GM19025 (cell line): ENCODE measurements at regions not wholly inside any gene's neighbourhood (a gene's known extent, or its start where the extent isn't known, plus 50 kb on each side); places are given as distances from the start of the nearest gene placed in this dataset.
"Not testable (repeated sequence)": the region's sequence is repeated elsewhere in the genome, so short reads cannot be mapped to it uniquely, and the experiment has no call there.

Source experiments
- ATAC-seq: cut with Tn5 transposase; IDR thresholded peaks from one replicate; pipeline ENCODE4 v1.9.1; 2021; ENCODE audit warnings: mild to moderate bottlenecking, low read depth, moderate library complexity; ENCODE audit not compliant: unreplicated experiment

DNA sequence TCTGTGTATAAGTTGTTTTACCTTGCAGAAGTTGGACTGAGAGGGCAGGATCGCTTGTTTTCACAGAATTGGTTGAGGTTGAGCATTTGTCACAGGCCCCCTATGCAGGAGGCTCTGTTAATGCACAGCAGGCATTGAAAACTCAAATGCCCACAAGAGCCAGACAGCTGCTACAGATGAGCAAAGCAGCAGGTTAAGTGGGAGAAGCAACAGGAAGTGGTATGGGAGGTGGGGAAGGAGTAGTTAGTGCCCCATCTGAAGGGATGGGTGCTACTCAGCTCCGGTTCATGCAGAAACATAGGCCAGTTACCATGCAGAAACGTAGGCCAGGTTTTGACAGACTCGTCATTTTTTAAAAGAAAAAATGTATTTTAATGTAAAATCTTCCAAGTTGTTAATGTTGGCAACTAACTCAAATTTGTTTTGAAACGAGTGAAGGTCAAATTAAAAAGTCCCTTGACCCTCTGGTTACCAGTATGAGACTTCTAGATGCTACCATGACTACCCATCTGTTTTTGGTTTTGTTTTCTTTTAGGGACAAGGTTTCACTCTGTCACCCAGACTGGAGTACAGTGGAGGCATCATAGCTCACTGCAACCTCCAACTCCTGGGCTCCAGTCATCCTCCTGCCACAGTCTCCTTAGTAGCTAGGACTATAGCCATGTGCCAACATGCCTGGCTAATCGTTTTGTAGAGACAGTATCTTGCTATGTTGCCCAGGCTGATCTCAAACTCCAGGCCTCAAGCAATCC is 84.7 kb upstream of the FRMD6 start:
- peak; percentile 72 for ATAC-seq

DNA sequence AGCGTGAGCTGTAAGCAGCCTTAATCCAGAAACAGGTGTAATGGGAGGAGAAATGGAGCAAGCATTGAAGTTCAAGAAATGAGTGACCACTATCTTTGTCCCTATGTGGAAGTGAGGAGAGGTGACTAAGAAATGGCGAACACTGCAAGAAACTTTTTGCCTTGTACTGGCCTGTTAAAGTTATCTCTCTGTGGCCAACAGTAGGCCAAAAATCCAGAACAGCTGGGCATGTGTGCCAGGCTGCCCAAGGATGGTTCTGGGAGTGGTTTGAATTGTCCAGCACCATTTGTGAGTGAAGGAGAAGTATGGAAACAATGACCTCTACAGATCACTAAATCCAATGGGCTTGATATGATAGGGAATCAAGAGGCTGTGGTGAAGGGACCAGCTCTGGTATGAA is 83.3 kb upstream of the FRMD6 start:
- ATAC-seq, result no peak

DNA sequence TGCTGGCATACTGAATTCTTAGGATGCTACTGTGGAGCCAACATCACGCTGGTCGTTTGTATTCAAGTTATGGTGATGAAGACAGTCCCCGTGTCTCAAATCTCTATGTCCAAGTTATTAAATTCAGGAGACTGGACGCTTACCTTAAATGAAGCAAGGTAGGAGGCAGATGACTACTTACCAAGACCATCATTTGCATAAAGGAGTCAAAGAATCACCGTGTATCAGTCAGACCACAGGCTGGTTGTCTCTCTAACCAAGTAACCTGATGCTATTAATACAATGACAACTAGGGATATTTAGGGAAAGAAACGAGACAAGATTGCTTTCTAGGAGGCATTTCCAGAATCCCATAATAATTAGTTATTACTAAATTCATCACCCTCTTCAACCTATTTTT is 78.1 kb upstream of the FRMD6 start:
- no peak for ATAC-seq

DNA sequence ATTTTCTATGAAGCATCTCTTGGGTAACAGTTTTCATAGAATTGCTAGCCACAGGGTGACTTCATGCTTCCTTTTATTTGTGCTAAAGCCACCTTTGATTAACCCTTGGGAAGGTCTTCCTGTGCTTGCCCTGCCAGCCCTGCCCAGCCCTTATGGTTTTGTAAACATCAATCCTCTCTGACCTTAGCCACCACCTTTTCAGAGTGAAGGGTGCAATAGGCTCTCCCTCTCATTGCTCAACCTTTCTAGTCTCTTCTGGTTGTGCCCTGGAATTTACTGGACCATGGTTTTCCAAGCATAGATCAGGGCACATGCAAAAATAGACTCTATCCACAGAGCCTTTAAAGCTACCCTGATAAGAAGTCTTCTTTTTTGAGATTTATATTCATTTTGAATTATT is 77.7 kb upstream of the FRMD6 start:
- no peak for ATAC-seq

DNA sequence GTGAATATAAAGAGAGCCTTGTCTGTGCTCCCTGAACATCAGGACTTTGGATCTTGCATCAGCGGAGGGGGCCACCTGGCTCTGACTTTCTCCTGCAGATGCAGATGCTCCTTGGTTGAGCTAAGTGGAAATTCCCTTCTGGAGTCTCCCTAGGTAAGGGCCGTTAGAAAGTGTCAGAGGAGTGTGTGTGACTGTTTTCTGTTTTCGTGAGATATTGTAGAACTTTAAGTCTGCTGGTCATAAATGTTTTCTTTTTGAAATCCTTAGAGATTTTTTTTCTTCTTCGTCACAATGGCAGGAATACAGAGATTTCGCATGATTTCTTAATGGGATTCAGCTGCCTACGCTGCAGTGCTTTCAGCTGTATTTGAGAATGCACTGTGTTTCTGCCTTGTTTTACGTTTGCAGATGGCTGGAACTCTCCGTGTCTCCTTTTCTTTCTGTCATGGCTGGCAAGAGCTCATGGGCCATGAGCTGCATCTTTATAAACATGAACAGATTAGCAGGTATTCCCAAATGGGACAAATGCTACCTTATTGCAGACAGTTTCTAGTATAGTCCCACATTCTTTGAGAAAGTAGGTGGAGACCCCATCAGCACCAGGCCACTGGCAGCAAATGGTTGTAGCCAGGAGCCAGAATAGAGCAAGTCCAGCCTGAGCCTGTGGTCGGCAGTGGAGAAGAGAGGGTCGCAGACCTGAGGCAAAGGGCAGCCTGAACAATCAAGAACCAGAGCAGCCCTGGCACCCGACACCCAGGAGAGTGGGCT is 76.2 kb upstream of the FRMD6 start:
- no peak for ATAC-seq

DNA sequence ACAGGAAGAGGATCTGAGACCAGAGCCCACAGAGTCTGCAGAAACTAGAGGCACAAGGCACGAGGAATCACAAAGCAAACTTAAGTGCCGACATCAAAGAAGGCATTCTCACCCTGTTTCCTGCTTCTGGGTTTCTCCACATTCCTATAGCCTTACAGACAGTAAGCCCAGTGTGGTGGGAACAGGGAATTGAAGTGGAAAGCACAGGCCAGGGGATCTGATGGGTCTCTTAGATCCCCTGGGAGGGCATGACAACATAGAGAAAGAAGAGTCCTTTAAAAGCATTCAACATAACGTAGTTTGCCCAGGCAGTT is 75.6 kb upstream of the FRMD6 start:
- ATAC-seq, result no peak

DNA sequence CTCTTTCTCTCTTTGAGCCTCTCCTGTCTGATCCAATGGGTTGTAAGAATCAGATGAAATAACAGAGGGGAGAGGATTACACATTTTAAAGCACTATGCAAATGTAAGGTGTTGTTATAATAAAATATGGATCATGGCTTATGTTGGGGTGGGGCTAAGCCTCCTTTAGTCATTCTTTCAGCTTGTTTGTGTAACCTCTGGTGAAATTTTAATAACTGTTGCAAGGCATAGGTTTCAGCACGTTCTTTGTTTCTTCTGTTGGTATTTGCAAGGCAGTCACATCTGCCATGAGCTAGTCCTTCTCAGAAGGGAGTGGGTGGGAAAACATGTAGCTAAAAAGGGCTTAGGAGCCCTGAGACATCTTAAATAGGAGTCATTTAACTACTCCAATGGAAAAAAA is 74.8 kb upstream of the FRMD6 start:
- no peak for ATAC-seq

DNA sequence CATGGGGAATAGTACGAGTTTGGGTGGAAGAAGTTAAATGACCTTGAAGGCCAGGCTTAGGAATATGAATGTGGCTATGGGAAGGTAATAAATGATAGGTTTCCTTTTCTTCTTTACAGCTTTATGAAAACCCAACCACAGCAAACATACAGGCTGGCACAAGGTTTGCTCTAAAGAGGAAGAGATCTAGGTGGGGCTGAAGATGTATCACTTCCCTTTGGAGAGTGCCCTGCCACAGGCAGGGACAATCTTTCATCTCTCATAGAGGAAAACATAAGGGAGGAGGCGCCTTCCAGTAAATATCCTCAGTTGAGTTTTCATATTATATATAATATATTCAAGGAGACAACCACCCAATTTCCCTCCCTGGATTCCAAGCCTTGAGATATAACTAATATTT is 72.9 kb upstream of the FRMD6 start:
- ATAC-seq, result no peak

DNA sequence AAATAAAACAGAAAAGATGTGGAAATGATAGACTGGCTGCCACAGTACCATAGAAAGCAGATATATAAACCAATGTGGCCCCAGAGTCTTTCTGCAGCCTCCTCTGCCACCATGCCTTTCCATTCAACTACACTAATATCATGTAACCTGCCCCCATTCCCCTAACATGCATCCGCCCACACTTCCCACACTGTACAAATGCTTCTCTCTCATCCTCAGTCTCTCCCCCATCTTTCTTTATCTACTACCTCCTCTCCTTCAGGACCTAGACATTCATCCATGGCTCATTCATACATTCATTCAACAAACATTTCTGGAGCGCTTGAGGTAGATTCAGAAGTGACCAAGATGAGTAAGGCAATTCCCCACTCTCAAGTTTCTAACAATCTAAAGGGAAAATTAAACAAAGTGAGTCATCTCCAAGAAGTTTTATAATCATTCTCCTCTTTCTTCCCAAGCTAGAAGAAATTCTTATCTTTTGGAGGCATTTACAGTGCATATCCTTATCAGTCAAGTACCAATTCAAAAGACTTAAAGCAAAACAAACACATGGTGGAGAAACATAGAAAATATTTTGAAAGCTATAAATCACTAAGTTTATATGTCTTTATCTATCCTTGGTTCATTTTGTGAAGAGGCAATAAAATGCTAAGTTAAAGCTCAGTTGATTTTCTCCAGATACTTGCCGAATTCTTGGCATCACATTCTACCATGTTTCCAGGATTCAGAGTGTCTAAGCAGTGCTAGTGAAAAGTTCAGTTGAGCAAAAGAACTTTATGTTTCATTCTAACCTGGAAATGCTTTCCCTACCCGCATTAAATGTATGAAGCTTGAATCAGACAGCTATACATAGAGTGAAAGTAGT is 70.5 kb upstream of the FRMD6 start:
- ATAC-seq, result no peak

DNA sequence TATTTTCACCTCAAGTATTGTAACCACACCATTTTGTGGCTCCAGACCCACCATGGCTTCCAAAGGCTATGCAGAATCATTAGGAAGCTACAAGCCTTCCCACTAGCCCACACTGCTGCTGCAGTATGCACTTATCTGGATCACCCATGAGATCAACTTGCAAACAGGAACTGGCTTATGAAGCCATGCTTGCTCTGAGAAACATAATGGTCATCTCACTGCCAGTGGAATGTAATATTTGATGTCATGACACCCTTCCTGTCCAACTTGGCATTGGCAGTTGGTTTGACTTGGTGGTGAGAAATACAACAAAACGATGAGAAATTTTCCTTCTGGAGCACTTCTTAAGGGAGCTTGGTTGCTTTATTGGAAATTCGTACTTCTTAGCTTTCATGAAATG is 69.3 kb upstream of the FRMD6 start:
- ATAC-seq, result no peak

DNA sequence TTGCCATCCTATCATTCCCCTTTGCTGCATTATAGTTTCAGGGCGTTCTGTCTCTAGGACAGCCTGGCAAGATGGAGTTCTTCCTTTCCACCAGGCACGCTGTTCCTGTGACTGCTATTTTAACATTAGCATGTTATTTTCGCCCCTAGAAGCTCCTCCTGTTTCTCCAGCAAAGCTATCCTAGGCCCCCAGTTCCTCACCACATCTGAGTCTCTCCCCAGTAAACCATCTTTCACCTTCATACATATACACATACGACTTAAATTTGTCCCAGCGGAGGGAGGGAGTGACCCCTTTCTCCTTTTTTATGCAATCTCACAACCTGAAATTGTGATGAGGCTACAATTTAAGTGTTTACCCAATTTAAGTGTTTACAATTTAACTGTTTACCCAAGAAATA is 66.7 kb upstream of the FRMD6 start:
- ATAC-seq, result no peak

DNA sequence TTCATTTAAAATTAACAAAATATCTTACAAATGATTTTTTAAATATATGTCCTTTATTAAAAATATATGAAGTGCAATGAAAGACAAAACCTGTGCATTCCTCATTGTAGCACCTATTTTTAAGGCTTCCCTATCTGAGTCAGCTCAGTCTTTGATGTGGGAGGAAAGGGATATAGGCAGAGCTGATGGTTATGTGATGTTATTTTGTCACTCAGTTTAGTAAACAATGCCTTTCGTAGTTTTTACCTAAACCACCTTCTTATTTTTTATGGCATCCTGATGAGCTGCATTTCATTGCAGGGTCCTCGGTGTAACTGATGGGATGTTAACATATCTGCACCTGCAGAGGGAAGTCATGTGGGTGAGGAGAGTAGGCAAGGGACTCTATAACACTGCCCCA is 58.9 kb upstream of the FRMD6 start:
- no peak for ATAC-seq

DNA sequence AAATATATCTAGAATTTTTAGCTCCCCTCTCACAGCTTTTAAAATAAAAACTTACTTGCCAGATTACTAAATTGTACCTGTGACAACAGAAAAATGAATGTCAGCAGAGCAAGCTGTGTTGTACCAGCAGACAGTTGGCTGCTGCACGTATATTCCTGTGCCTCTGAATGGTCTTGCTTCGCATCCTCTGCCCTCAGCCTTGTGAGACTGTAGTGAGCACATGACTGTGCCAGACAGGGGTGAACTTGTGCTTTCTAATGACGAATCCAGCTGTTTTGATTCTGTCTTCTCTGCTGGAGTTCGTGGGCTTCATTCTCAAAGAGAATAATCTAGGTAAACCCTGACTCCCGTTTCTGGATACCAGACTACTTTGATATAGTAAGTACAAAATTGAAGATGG is 58.3 kb upstream of the FRMD6 start:
- ATAC-seq, result no peak

DNA sequence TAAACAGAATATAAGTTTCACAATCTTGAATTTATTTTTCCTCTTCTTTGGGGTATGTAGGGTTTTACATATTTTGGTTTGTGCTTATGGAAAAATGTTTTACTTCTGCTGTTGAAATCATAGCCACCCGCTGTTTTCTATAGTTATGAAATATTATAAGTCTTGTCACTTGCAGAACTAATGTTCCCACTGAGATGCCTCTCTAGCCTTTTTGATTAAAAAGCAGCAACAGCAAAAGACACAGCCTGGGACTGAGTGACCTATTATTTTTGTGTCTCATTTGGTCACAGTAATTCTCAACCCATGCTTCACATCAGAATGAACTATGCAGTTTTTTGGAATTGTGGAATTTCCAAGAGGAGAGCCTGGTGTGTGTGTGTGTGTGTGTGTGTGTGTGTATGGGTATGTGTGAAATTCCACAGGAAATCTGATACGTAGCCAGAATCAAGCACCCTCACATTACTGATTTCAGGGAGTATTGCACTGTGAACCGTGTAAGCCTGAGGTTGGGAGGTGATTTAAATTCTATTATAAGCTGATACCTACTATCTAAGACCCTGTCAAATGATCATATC is 55.7 kb upstream of the FRMD6 start:
- ATAC-seq, result no peak

DNA sequence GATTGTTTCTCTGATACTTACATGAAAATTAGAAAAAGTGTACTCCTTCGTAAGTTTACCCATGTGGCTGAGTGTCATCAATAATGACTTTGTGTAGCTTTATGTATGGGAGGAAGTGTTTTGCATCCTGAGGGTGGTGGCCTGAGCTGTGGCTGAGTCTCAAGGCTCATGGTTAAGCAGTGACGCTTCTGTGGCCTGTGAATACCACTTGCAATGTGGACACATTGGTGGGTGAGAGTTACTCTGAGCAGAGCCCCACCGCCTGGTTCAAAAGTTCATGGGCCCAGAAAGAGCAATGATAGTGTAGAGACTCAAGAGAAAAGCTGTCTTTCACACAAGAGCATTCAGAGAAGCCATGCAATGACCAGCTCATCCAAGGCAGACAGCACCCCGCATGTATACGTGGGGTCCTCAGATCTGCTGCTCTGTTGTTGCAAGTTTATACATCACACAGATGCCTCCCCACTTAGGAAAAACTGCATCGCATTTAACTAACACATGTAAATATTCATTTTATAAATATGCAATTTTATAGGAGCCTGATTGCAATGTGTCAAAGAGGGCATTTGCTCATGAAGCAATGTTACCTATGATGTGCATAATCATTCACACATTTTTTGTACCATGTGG is 55.1 kb upstream of the FRMD6 start:
- ATAC-seq, result no peak

DNA sequence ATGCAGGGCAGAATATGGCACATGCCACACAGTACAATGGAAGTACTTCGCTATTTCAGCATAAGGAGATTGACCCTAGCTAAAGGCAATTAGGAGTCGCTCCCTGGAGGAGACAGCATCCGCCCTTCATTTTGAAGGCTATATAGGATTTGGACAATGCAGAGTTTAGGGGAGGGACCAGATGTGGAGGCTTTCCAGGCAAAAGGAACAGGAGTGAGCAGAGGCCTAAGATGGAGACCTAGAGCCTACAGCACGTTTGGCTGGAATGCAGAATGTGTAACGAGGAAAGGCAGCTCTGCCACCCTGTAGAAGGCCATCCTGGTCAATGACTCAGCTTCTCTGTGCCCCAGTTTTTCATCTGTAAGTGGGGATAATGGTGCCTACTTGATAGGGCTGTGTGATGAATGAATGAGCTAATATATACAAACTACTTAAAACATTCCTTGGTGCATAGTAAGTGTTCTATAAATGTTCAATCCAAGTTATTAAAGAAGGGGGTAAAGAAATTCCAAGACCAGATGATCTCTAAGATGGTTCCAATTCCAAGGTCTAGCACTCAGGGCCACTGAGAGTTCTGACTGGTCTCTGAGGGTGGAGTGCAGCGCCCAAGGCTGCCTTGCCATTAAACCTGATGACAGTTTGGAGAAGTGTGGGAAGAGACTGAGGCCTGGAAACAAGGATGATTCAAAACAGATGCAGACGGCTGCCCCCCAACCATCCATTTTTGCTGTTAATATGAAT is 54.3 kb upstream of the FRMD6 start:
- ATAC-seq, result no peak

DNA sequence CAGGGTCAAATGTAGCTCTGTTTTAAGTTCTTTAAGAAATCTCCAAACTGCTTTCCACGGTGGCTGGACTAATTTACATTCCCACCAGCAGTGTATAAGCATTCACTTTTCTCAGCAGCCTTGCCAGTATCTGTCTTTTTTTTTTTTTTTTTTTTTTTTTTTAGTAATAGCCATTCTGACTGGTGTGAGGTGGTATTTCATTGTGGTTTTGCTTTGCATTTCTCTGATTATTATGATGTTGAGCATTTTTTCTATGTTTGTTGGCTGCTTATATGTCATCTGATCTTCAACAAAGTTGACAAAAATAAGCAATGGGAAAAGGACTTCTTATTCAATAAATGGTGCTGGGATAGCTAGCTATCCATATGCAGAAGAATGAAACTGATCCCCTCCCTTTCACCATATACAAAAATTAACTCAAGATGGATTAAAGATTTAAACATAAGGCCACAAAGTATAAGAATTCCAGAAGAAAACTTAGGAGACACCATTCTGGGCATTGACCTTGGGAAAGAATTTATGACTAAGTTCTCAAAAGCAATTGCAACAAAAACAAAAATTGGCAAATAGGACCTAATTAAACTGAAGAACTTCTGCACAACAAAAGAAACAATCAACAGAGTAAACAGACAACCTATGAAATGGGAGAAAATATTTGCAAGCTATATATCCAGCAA is 52.6 kb upstream of the FRMD6 start:
- not testable (repeated sequence) for ATAC-seq

DNA sequence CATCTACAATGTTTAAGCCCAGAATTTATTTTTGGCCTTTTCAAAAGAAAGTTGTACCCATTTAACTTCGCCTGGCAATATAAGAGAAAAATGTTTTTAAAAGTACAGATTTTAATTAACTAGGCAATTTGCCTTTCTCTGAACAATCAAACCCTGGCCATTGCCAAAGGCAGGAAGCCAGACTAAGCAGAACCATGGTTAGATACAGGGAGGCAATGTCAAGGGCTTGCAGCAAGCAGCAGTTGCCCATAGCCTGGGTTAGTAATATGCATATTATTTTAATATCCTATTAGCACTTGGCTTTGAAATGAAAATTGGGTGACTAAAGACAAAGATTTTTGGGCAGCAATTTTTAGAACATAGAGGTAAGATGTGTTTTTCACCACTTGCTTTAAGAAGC is 51.1 kb upstream of the FRMD6 start:
- ATAC-seq, result no peak
